LNCAP (cell line): ENCODE measurements at regions not wholly inside any gene's neighbourhood (a gene's known extent, or its start where the extent isn't known, plus 50 kb on each side); places are given as distances from the start of the nearest gene placed in this dataset.

Experiments
- CTCF ChIP-seq: fragments of 450-650 bp; IDR thresholded peaks from 2 replicates; pipeline ENCODE4 v1.5.1; 2017; ENCODE audit warnings: mild to moderate bottlenecking

- TF ChIP-seq CTCF, result no peak
Observed at GRCh38 chr21:15193937-15194336, 129.1 kb upstream of the NRIP1 start.

GRCh38 chr21:15195104-15195503, 130.3 kb upstream of the NRIP1 start:
- TF ChIP-seq CTCF, result no peak

- no peak for TF ChIP-seq CTCF
Observed at GRCh38 chr21:15195768-15196167, 131.0 kb upstream of the NRIP1 start.

GRCh38 chr21:15197696-15198095, 132.9 kb upstream of the NRIP1 start:
- no peak for TF ChIP-seq CTCF

GRCh38 chr21:15199414-15200383, 134.9 kb upstream of the NRIP1 start:
- TF ChIP-seq CTCF, result no peak

- TF ChIP-seq CTCF, result no peak
Observed at GRCh38 chr21:15203740-15204139, 138.9 kb upstream of the NRIP1 start.

GRCh38 chr21:15204140-15204969, 139.6 kb upstream of the NRIP1 start:
- TF ChIP-seq CTCF, result no peak
